Endodermal cell (in vitro differentiated cells): ENCODE measurements at regions not wholly inside any gene's neighbourhood (a gene's known extent, or its start where the extent isn't known, plus 50 kb on each side); places are given as distances from the start of the nearest gene placed in this dataset.
"Not testable (repeated sequence)": the region's sequence is repeated elsewhere in the genome, so short reads cannot be mapped to it uniquely, and the experiment has no call there.

ENCODE experiments used
- DNase-seq: peaks from one replicate; pipeline ENCODE4 v3.0.0-alpha.2; 2017
- H3K27ac ChIP-seq: 2 replicates; pipeline ENCODE4 v1.5.1; 2013; ENCODE audit warnings: mild to moderate bottlenecking, low read depth, low read length, moderate library complexity
- H3K27me3 ChIP-seq: 2 replicates; pipeline ENCODE4 v1.6.1; 2013; ENCODE audit warnings: mild to moderate bottlenecking, low read length, moderate library complexity; ENCODE audit not compliant: insufficient read depth, control insufficient read depth, poor library complexity, severe bottlenecking
- H3K36me3 ChIP-seq: 2 replicates; pipeline ENCODE4 v1.7.0; 2013; ENCODE audit warnings: mild to moderate bottlenecking, low read length, moderate library complexity; ENCODE audit not compliant: control insufficient read depth, insufficient read depth
- H3K4me1 ChIP-seq: one replicate; pipeline ENCODE4 v1.7.0; 2013; ENCODE audit warnings: low read length; ENCODE audit not compliant: control insufficient read depth, insufficient read depth
- H3K4me3 ChIP-seq: 2 replicates; pipeline ENCODE4 v1.5.1; 2013; ENCODE audit warnings: mild to moderate bottlenecking, low read length, moderate library complexity
- H3K9ac ChIP-seq: 2 replicates; pipeline ENCODE4 v1.6.1; 2013; ENCODE audit warnings: mild to moderate bottlenecking, low read length, moderate library complexity; ENCODE audit not compliant: poor library complexity, severe bottlenecking; ENCODE audit errors: extremely low read depth
- H3K9me3 ChIP-seq: 2 replicates; pipeline ENCODE4 v1.6.1; 2013; ENCODE audit warnings: mild to moderate bottlenecking, low read length, moderate library complexity; ENCODE audit not compliant: control insufficient read depth
- H3K27ac Mint-ChIP-seq: 2 replicates; pipeline ENCODE4 v1.8.0; 2020; ENCODE audit warnings: mixed read lengths
- H3K27me3 Mint-ChIP-seq: 2 replicates; pipeline ENCODE4 v1.8.0; 2021; ENCODE audit warnings: mild to moderate bottlenecking, mixed read lengths; ENCODE audit not compliant: insufficient read depth
- H3K36me3 Mint-ChIP-seq: 2 replicates; pipeline ENCODE4 v1.8.0; 2020; ENCODE audit warnings: low read depth, mixed read lengths
- H3K4me1 Mint-ChIP-seq: 2 replicates; pipeline ENCODE4 v1.8.0; 2020; ENCODE audit warnings: mixed read lengths
- H3K4me3 Mint-ChIP-seq: 2 replicates; pipeline ENCODE4 v1.8.0; 2020; ENCODE audit warnings: mild to moderate bottlenecking, moderate library complexity, mixed read lengths
- H3K9me3 Mint-ChIP-seq: 2 replicates; pipeline ENCODE4 v1.8.0; 2020; ENCODE audit warnings: mild to moderate bottlenecking, mixed read lengths
- CTCF ChIP-seq: fragments of 200-600 bp; sonication (generic); conservative IDR thresholded peaks from 2 replicates; pipeline ENCODE4 v1.5.0; 2021; ENCODE audit warnings: antibody characterized with exemption, mild to moderate bottlenecking
- WGBS, 2 experiments: methylation state at CpG; one replicate each; pipeline versions ENCODE4 v1.1.5 to v1.1.7; 2013; ENCODE audit warnings: missing lambda C conversion rate in 2 of 2, mixed read lengths in 1 of 2; ENCODE audit not compliant: insufficient coverage in 1 of 2, insufficient read length in 1 of 2; 5-methylcytosine and 5-hydroxymethylcytosine counted together

- H3K36me3 Mint-ChIP-seq: no peaks in the 10 kb centered on the region
- no peaks in the 10 kb centered on the region for H3K27me3 ChIP-seq
- H3K4me1 Mint-ChIP-seq: peaks cover 10% of the 10 kb centered on the region
- H3K36me3 ChIP-seq: no peaks in the 10 kb centered on the region
- H3K4me1 ChIP-seq: no peaks in the 10 kb centered on the region
- no peak overlapping the region for H3K27ac Mint-ChIP-seq
- peak; percentile 53 for DNase-seq
- no peak overlapping the region for H3K27ac ChIP-seq
- TF ChIP-seq CTCF: no peak
- no peaks in the 10 kb centered on the region for H3K9me3 Mint-ChIP-seq
- H3K27me3 Mint-ChIP-seq: peaks cover 9% of the 10 kb centered on the region
- WGBS, 2 experiments: 71 to 83% methylated on average over 2 to 3 of the region's 3 CpGs
- no peak overlapping the region for H3K4me3 Mint-ChIP-seq
- H3K9me3 ChIP-seq: no peaks in the 10 kb centered on the region
- no peak overlapping the region for H3K9ac ChIP-seq
- no peak overlapping the region for H3K4me3 ChIP-seq
Measured at GRCh38 chr11:119571311-119571710, 148.3 kb upstream of the THY1 start.

GRCh38 chr11:119567688-119568582, 145.0 kb upstream of the THY1 start:
- Histone ChIP-seq H3K9me3 (no peaks in the 10 kb centered on the region), H3K4me3 (no peak overlapping the region), H3K27ac (peak overlapping the region; percentile 38), H3K4me1 (no peaks in the 10 kb centered on the region), H3K27me3 (no peaks in the 10 kb centered on the region), H3K9ac (no peak overlapping the region), H3K36me3 (no peaks in the 10 kb centered on the region)
- Mint-ChIP-seq H3K36me3 (no peaks in the 10 kb centered on the region), H3K4me1 (peaks cover 10% of the 10 kb centered on the region), H3K9me3 (peaks cover 11% of the 10 kb centered on the region), H3K27me3 (peaks cover 17% of the 10 kb centered on the region), H3K4me3 (no peak overlapping the region), H3K27ac (no peak overlapping the region)
- 49 to 75% methylated on average over 6 to 9 of the region's 9 CpGs for WGBS, 2 experiments
- TF ChIP-seq CTCF: no peak
- DNase-seq: peak; percentile 51

GRCh38 chr11:119566319-119566718, 143.3 kb upstream of the THY1 start:
- Histone ChIP-seq H3K27me3 (no peaks in the 10 kb centered on the region), H3K9me3 (no peaks in the 10 kb centered on the region), H3K4me3 (no peak overlapping the region), H3K36me3 (no peaks in the 10 kb centered on the region), H3K27ac (no peak overlapping the region), H3K9ac (no peak overlapping the region), H3K4me1 (no peaks in the 10 kb centered on the region)
- peaks cover 11% of the 10 kb centered on the region for H3K9me3 Mint-ChIP-seq
- no peak overlapping the region for H3K27ac Mint-ChIP-seq
- no peak overlapping the region for H3K4me3 Mint-ChIP-seq
- WGBS, 2 experiments: 93 to 94% methylated on average over 2 of the region's 2 CpGs
- DNase-seq: peak; percentile 19
- peaks cover 10% of the 10 kb centered on the region for H3K4me1 Mint-ChIP-seq
- H3K36me3 Mint-ChIP-seq: no peaks in the 10 kb centered on the region
- no peak for TF ChIP-seq CTCF
- peaks cover 31% of the 10 kb centered on the region for H3K27me3 Mint-ChIP-seq

GRCh38 chr11:119565693-119566092, 142.7 kb upstream of the THY1 start:
- not testable (repeated sequence) for H3K27ac ChIP-seq, H3K9ac ChIP-seq, H3K4me1 ChIP-seq, H3K36me3 ChIP-seq, H3K27ac Mint-ChIP-seq, DNase-seq, H3K4me3 ChIP-seq, H3K36me3 Mint-ChIP-seq, H3K9me3 ChIP-seq, H3K4me3 Mint-ChIP-seq, H3K27me3 ChIP-seq
- peaks cover 31% of the 10 kb centered on the region for H3K27me3 Mint-ChIP-seq
- H3K4me1 Mint-ChIP-seq: peaks cover 10% of the 10 kb centered on the region
- H3K9me3 Mint-ChIP-seq: peaks cover 11% of the 10 kb centered on the region
